ENCODE measurements at regions not wholly inside any gene's neighbourhood (a gene's known extent, or its start where the extent isn't known, plus 50 kb on each side); places are given as distances from the start of the nearest gene placed in this dataset.

DNA sequence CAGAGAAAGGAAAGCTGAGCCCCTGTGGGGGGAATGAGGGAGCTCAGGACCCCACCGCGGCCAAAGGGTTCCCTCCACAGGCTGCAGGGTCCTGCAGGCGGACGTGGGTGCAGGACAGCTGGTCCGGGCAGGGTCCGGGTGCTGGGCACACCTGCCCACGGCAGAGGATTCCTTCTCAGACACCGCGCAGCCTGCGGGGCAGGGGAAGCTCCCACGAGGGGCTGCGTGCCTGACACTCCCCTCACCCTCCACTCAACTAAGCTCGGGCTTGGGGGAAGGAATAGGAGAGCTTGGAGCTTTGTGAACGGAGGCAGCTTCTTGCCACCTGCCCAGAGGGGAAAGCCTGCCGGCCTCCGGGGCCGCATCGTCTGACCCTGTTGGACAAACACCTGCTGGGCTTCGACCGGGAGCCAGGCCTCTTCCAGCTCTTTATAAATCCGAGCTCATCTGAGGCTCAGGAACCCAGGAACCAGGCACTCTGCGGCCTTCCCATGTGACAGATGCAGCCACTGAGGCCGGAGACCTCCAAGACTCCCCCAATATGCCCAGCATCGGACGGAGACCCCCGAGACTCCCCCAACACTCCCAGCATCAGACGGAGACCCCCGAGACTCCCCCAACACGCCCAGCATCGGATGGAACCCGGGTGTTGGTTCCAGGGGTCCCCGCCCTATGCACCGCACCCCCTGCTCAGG lies 97.3 kb downstream of the PDGFA start:
- TF ChIP-seq EZH2 (IDR thresholded peaks at IDR 0.05; ENCODE audit: borderline replicate concordance), result no peak
- TF ChIP-seq, protein P1, sequence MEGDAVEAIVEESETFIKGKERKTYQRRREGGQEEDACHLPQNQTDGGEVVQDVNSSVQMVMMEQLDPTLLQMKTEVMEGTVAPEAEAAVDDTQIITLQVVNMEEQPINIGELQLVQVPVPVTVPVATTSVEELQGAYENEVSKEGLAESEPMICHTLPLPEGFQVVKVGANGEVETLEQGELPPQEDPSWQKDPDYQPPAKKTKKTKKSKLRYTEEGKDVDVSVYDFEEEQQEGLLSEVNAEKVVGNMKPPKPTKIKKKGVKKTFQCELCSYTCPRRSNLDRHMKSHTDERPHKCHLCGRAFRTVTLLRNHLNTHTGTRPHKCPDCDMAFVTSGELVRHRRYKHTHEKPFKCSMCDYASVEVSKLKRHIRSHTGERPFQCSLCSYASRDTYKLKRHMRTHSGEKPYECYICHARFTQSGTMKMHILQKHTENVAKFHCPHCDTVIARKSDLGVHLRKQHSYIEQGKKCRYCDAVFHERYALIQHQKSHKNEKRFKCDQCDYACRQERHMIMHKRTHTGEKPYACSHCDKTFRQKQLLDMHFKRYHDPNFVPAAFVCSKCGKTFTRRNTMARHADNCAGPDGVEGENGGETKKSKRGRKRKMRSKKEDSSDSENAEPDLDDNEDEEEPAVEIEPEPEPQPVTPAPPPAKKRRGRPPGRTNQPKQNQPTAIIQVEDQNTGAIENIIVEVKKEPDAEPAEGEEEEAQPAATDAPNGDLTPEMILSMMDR (IDR thresholded peaks at IDR 0.05; ENCODE audit: poor library complexity), result no peak

Measured in hepatocyte (in vitro differentiated cells).